ENCODE measurements at regions not wholly inside any gene's neighbourhood (a gene's known extent, or its start where the extent isn't known, plus 50 kb on each side); places are given as distances from the start of the nearest gene placed in this dataset.

DNA sequence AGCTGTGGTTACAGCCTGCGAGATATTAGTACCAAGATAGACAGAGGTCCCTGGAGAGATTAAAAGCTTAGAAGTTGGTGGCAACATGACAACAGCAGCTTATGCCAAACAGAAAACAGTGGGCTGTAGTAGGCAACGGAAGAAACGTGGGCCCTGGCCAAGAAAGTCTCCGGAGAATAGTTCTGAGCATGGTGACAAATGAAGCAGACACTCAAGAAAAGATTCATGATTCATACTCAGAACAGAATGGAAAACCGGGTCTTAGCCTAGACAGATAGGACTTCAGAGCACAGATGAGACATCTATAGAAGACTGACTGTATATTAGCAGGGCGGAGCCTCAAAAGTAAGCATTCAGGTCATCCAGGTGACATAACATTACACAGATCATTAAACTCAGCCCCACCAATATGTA lies 727.4 kb downstream of the ETS1 start:
- Histone ChIP-seq H4K20me1 (ENCODE audit: insufficient read depth, low read length, poor library complexity, severe bottlenecking) (no peaks in the 10 kb centered on the region), H3K4me1 (ENCODE audit: insufficient read depth, low read length, poor library complexity, severe bottlenecking) (no peaks in the 10 kb centered on the region), H2AFZ (ENCODE audit: low read length) (no peak overlapping the region), H3K9me2 (replicated peaks; ENCODE audit: low read depth, low read length) (no peaks in the 10 kb centered on the region), H3K9me3 (ENCODE audit: insufficient read depth, low read depth, low read length) (no peaks in the 10 kb centered on the region), H3K79me2 (ENCODE audit: insufficient read depth, low read length) (no peaks in the 10 kb centered on the region), H3K4me3 (ENCODE audit: low read length, poor library complexity, severe bottlenecking) (no peak overlapping the region), H3K27me3 (ENCODE audit: insufficient read depth, low read length, poor library complexity, severe bottlenecking) (no peaks in the 10 kb centered on the region), H3K9ac (ENCODE audit: low read depth, low read length, poor library complexity, severe bottlenecking) (no peak overlapping the region), H3F3A (ENCODE audit: low read depth) (no peaks in the 10 kb centered on the region), H3K36me3 (ENCODE audit: insufficient read depth, low read length) (no peaks in the 10 kb centered on the region), H3K4me2 (ENCODE audit: low read depth, low read length, poor library complexity, severe bottlenecking) (no peak overlapping the region)
- no peak for TF ChIP-seq EZH2phosphoT487 (IDR thresholded peaks at IDR 0.05; ENCODE audit: borderline replicate concordance)
- no peak for TF ChIP-seq CTCF (conservative IDR thresholded peaks at IDR 0.05; ENCODE audit: low read length)

GRCh38 chr11:127844876-127845275 lies 742.5 kb downstream of the ETS1 start:
- Histone ChIP-seq H3F3A (ENCODE audit: low read depth) (no peaks in the 10 kb centered on the region), H3K79me2 (ENCODE audit: insufficient read depth, low read length) (no peaks in the 10 kb centered on the region), H3K9ac (ENCODE audit: low read depth, low read length, poor library complexity, severe bottlenecking) (no peak overlapping the region), H3K4me2 (ENCODE audit: low read depth, low read length, poor library complexity, severe bottlenecking) (no peak overlapping the region), H2AFZ (ENCODE audit: low read length) (no peak overlapping the region), H4K20me1 (ENCODE audit: insufficient read depth, low read length, poor library complexity, severe bottlenecking) (no peaks in the 10 kb centered on the region), H3K9me3 (ENCODE audit: insufficient read depth, low read depth, low read length) (no peaks in the 10 kb centered on the region), H3K27me3 (ENCODE audit: insufficient read depth, low read length, poor library complexity, severe bottlenecking) (no peaks in the 10 kb centered on the region), H3K4me3 (ENCODE audit: low read length, poor library complexity, severe bottlenecking) (no peak overlapping the region), H3K9me2 (replicated peaks; ENCODE audit: low read depth, low read length) (no peaks in the 10 kb centered on the region), H3K36me3 (ENCODE audit: insufficient read depth, low read length) (no peaks in the 10 kb centered on the region), H3K4me1 (ENCODE audit: insufficient read depth, low read length, poor library complexity, severe bottlenecking) (no peaks in the 10 kb centered on the region)
- TF ChIP-seq CTCF (conservative IDR thresholded peaks at IDR 0.05; ENCODE audit: low read length) (no peak), EZH2phosphoT487 (IDR thresholded peaks at IDR 0.05; ENCODE audit: borderline replicate concordance) (no peak)

DNA sequence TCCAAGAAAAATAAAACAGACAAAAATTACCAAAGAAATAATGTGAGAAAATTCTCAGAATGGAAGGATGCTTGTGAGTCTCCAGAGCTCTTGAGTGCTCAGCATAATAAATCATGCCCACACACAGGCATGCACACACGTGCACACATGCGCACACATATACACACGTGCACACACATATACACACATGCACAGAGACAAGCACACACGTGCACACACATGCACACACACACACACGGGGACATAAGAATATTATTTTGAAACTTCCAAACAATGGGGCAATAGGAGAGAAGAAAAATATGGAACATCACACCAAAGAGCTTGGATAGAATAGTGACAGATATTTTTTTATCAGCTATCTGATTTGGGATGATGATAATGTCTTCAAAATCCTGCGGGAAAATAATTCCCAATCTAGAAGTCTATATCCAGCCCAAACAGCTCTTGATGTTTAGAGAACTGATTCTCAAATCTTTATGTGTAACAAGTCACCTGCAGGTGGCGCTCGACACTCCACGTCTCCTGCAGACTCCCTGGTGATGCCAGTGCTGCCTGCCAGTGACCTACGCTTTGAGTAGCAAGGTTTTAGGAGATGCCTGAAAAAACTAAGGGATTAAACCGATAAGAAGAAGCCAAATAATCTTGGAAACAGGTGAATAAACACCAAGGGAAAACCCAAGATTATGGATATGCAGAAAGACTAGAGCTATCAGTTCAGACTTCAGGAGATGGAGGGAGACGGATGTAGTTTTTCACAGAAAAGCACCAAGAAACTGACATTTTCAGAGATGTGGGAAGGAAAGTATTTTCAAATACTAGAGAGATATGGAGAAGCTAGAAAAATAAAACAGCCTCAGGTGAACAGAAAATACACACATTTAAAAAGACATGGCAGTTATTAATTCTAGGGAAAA lies 743.6 kb downstream of the ETS1 start:
- no peaks in the 10 kb centered on the region for H3K27me3 ChIP-seq (ENCODE audit: insufficient read depth, low read length, poor library complexity, severe bottlenecking)
- no peaks in the 10 kb centered on the region for H3K79me2 ChIP-seq (ENCODE audit: insufficient read depth, low read length)
- peak overlapping the region; percentile 75; the same call in 1 of the 2 replicates for H2AFZ ChIP-seq (ENCODE audit: low read length)
- no peak overlapping the region for H3K4me3 ChIP-seq (ENCODE audit: low read length, poor library complexity, severe bottlenecking)
- no peaks in the 10 kb centered on the region for H3K36me3 ChIP-seq (ENCODE audit: insufficient read depth, low read length)
- no peaks in the 10 kb centered on the region for H3K9me2 ChIP-seq (replicated peaks; ENCODE audit: low read depth, low read length)
- no peaks in the 10 kb centered on the region for H3F3A ChIP-seq (ENCODE audit: low read depth)
- H4K20me1 ChIP-seq (ENCODE audit: insufficient read depth, low read length, poor library complexity, severe bottlenecking) = no peaks in the 10 kb centered on the region
- no peaks in the 10 kb centered on the region for H3K9me3 ChIP-seq (ENCODE audit: insufficient read depth, low read depth, low read length)
- TF ChIP-seq EZH2phosphoT487 (IDR thresholded peaks at IDR 0.05; ENCODE audit: borderline replicate concordance) (no peak), CTCF (conservative IDR thresholded peaks at IDR 0.05; ENCODE audit: low read length) (peak; percentile 88)
- no peak overlapping the region for H3K4me2 ChIP-seq (ENCODE audit: low read depth, low read length, poor library complexity, severe bottlenecking)
- H3K9ac ChIP-seq (ENCODE audit: low read depth, low read length, poor library complexity, severe bottlenecking) = no peak overlapping the region
- no peaks in the 10 kb centered on the region for H3K4me1 ChIP-seq (ENCODE audit: insufficient read depth, low read length, poor library complexity, severe bottlenecking)
